ENCODE measurements at regions not wholly inside any gene's neighbourhood (a gene's known extent, or its start where the extent isn't known, plus 50 kb on each side); places are given as distances from the start of the nearest gene placed in this dataset.

DNA sequence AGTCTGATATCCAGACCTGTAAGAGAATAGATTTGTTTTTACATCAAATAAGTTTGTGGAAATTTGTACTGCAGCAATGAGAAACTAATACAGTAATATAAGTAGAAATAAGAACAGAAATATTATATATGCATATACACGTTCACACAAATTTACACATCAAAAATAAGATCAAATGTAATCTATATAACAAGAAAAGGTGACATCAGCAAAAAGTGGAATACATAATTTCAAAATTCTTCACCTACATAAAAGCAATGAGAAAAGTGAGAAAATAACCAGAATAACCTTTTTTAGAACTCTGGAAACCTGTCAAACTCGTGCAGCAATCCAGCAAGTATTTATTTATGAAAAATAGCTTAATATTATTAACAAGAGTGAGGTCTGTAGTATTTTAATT is 1124.6 kb upstream of the ATXN7L3B start:
- no peak for DNase-seq (ENCODE audit: low spot score in 2 of 2)
- 80 to 88% methylated on average over 2 of the region's 2 CpGs for WGBS, 2 donors
- intact Hi-C loops (cut with DNase I; ENCODE audit: low total_unique reads): no loop called here
- TF ChIP-seq CTCF (IDR thresholded peaks at IDR 0.05): no peak
- TF ChIP-seq POLR2A (IDR thresholded peaks at IDR 0.05): no peak
- H3K4me3 ChIP-seq (ENCODE audit: low read depth, poor library complexity, severe bottlenecking): no peak overlapping the region

DNA sequence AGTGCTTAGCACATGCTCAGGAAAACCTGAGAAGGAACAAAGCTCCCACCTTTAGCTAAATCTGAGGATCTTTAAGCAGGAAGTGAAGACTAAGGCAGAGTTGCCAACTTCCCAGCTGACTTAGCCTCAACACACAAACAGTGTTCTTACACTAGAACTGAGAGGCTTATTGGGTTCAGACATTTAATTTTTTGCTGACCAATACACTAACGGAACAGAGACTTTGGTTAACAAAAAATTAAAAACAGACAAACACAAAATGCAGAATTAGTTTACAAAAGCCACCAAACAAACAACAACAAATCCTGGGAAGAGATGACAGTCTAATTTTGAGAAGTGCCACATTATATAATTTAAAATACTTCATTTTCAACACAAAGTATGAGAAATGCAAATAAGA is 1123.7 kb upstream of the ATXN7L3B start:
- WGBS, 2 donors: 27 to 57% methylated on average over 1 of the region's 1 CpG
- intact Hi-C loops (cut with DNase I; ENCODE audit: low total_unique reads): no loop called here
- no peak overlapping the region for H3K4me3 ChIP-seq (ENCODE audit: low read depth, poor library complexity, severe bottlenecking)
- DNase-seq (ENCODE audit: low spot score in 2 of 2): no peak
- TF ChIP-seq POLR2A (IDR thresholded peaks at IDR 0.05): no peak
- TF ChIP-seq CTCF (IDR thresholded peaks at IDR 0.05): no peak

GRCh38 chr12:73414926-73415325 is 1122.7 kb upstream of the ATXN7L3B start:
- TF ChIP-seq POLR2A (IDR thresholded peaks at IDR 0.05) (no peak), CTCF (IDR thresholded peaks at IDR 0.05) (no peak)
- intact Hi-C loops (cut with DNase I; ENCODE audit: low total_unique reads): no loop called here
- H3K4me3 ChIP-seq (ENCODE audit: low read depth, poor library complexity, severe bottlenecking): no peak overlapping the region
- no peak for DNase-seq (ENCODE audit: low spot score in 2 of 2)
- 56 to 71% methylated on average over 2 of the region's 2 CpGs for WGBS, 2 donors

- no peak for DNase-seq (ENCODE audit: low spot score in 2 of 2)
- intact Hi-C loops (cut with DNase I; ENCODE audit: low total_unique reads): no loop called here
- TF ChIP-seq POLR2A (IDR thresholded peaks at IDR 0.05): no peak
- TF ChIP-seq CTCF (IDR thresholded peaks at IDR 0.05): no peak
- no peak overlapping the region for H3K4me3 ChIP-seq (ENCODE audit: low read depth, poor library complexity, severe bottlenecking)
Observed at GRCh38 chr12:73418541-73418940, 1119.1 kb upstream of the ATXN7L3B start.

DNA sequence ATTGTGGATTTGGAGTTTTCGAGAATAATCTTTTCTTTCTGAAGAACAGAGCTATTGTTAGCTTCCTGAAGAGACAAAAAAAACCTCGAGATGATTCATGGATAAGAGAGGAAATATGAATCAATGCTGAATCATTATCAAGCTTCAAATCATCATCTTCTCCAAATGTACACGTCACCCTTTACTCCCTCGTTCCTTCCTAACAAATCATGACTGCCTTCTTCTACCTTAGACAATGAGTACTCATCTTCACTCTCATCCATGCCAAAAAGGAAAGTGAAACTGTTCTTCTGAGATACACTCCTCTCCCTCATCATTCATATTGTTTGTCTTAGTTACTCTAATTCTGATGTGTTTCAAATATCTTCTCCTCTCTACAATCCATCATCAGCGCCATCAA is 1115.8 kb upstream of the ATXN7L3B start:
- whole genome bisulfite sequencing, 2 donors: 67 to 68% methylated on average over 5 of the region's 5 CpGs
- no peak for TF ChIP-seq POLR2A (IDR thresholded peaks at IDR 0.05)
- TF ChIP-seq CTCF (IDR thresholded peaks at IDR 0.05): no peak
- no peak overlapping the region for H3K4me3 ChIP-seq (ENCODE audit: low read depth, poor library complexity, severe bottlenecking)
- no peak for DNase-seq (ENCODE audit: low spot score in 2 of 2)
- intact Hi-C loops (cut with DNase I; ENCODE audit: low total_unique reads): no loop called here

DNA sequence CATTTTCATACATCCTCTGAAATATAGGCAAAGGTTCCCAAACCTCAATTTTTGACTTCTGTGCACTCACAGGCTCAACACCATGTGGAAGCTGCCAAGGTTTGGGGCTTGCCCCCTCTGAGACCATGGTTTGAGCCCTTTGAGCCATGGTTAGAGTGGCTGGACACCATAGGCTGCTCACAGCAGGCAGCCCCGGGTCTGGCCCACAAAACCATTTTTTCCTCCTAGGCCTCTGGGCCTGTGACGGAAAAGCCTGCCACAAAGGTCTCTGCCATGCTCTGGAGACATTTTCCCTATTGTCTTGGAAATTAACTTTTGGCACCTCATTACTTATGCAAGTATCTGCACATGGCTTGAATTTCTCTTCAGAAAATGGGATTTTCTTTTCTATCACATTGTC is 1113.2 kb upstream of the ATXN7L3B start:
- TF ChIP-seq CTCF (IDR thresholded peaks at IDR 0.05): no peak
- no peak for TF ChIP-seq POLR2A (IDR thresholded peaks at IDR 0.05)
- 61 to 93% methylated on average over 2 of the region's 2 CpGs for WGBS, 2 donors
- intact Hi-C loops (cut with DNase I; ENCODE audit: low total_unique reads): no loop called here

More for the DNA sequence above, 1113.2 kb upstream of the ATXN7L3B start:
- H3K4me3 ChIP-seq (ENCODE audit: low read depth, poor library complexity, severe bottlenecking): no peak overlapping the region
- DNase-seq (ENCODE audit: low spot score in 2 of 2): no peak
